Nephron progenitor cell (in vitro differentiated cells): ENCODE measurements at regions not wholly inside any gene's neighbourhood (a gene's known extent, or its start where the extent isn't known, plus 50 kb on each side); places are given as distances from the start of the nearest gene placed in this dataset.

Experiments used
- DNase-seq: peaks from one replicate; pipeline ENCODE4 v3.0.0; 2021
- H3K27ac Mint-ChIP-seq: 2 replicates; pipeline ENCODE4 v1.8.0; 2021; ENCODE audit warnings: mild to moderate bottlenecking, moderate library complexity, mixed read lengths
- H3K27me3 Mint-ChIP-seq: 2 replicates; pipeline ENCODE4 v1.8.0; 2021; ENCODE audit warnings: mild to moderate bottlenecking, low read depth, mixed read lengths; ENCODE audit not compliant: poor library complexity
- H3K36me3 Mint-ChIP-seq: 2 replicates; pipeline ENCODE4 v1.8.0; 2021; ENCODE audit warnings: low read depth, mixed read lengths
- H3K4me1 Mint-ChIP-seq: 2 replicates; pipeline ENCODE4 v1.8.0; 2021; ENCODE audit warnings: mixed read lengths
- H3K4me3 Mint-ChIP-seq: 2 replicates; pipeline ENCODE4 v1.8.0; 2021; ENCODE audit warnings: mild to moderate bottlenecking, moderate library complexity, mixed read lengths
- H3K9me3 Mint-ChIP-seq: 2 replicates; pipeline ENCODE4 v1.8.0; 2021; ENCODE audit warnings: mild to moderate bottlenecking, moderate library complexity, mixed read lengths
- CTCF ChIP-seq: fragments of 200-600 bp; sonication (generic); IDR thresholded peaks from 2 replicates; pipeline ENCODE4 v1.5.0; 2021; ENCODE audit warnings: antibody characterized with exemption

GRCh38 chr17:79164408-79164807, 89.8 kb downstream of the ENGASE start:
- TF ChIP-seq CTCF = no peak
- no peak for DNase-seq
- no peak overlapping the region for H3K4me3 Mint-ChIP-seq
- H3K36me3 Mint-ChIP-seq = no peaks in the 10 kb centered on the region
- H3K4me1 Mint-ChIP-seq = peaks cover 41% of the 10 kb centered on the region
- H3K27me3 Mint-ChIP-seq = peaks cover 17% of the 10 kb centered on the region
- H3K27ac Mint-ChIP-seq = no peak overlapping the region
- H3K9me3 Mint-ChIP-seq = no peaks in the 10 kb centered on the region

GRCh38 chr17:79163071-79163470, 88.4 kb downstream of the ENGASE start:
- H3K4me3 Mint-ChIP-seq = no peak overlapping the region
- peaks cover 17% of the 10 kb centered on the region for H3K27me3 Mint-ChIP-seq
- H3K4me1 Mint-ChIP-seq = peaks cover 45% of the 10 kb centered on the region
- H3K9me3 Mint-ChIP-seq = no peaks in the 10 kb centered on the region
- no peak for TF ChIP-seq CTCF
- no peaks in the 10 kb centered on the region for H3K36me3 Mint-ChIP-seq
- DNase-seq = no peak
- H3K27ac Mint-ChIP-seq = no peak overlapping the region

GRCh38 chr17:79162012-79162963, 87.7 kb downstream of the ENGASE start:
- Mint-ChIP-seq H3K4me1 (peaks cover 48% of the 10 kb centered on the region), H3K4me3 (no peak overlapping the region), H3K27me3 (peaks cover 17% of the 10 kb centered on the region), H3K27ac (no peak overlapping the region), H3K9me3 (no peaks in the 10 kb centered on the region), H3K36me3 (no peaks in the 10 kb centered on the region)
- no peak for DNase-seq
- TF ChIP-seq CTCF = no peak

- no peak for DNase-seq
- peaks cover 14% of the 10 kb centered on the region for H3K27me3 Mint-ChIP-seq
- H3K9me3 Mint-ChIP-seq = no peaks in the 10 kb centered on the region
- peaks cover 50% of the 10 kb centered on the region for H3K4me1 Mint-ChIP-seq
- H3K4me3 Mint-ChIP-seq = no peak overlapping the region
- no peak overlapping the region for H3K27ac Mint-ChIP-seq
- TF ChIP-seq CTCF = no peak
- H3K36me3 Mint-ChIP-seq = no peaks in the 10 kb centered on the region
These were observed 86.5 kb downstream of the ENGASE start for GRCh38 chr17:79160980-79161636.

GRCh38 chr17:79159926-79160325, 85.3 kb downstream of the ENGASE start:
- no peaks in the 10 kb centered on the region for H3K36me3 Mint-ChIP-seq
- no peak overlapping the region for H3K27ac Mint-ChIP-seq
- no peak for DNase-seq
- H3K27me3 Mint-ChIP-seq = peaks cover 12% of the 10 kb centered on the region
- H3K4me3 Mint-ChIP-seq = no peak overlapping the region
- no peaks in the 10 kb centered on the region for H3K9me3 Mint-ChIP-seq
- H3K4me1 Mint-ChIP-seq = peaks cover 48% of the 10 kb centered on the region
- no peak for TF ChIP-seq CTCF
